ENCODE measurements at regions not wholly inside any gene's neighbourhood (a gene's known extent, or its start where the extent isn't known, plus 50 kb on each side); places are given as distances from the start of the nearest gene placed in this dataset.
"Not testable (repeated sequence)": the region's sequence is repeated elsewhere in the genome, so short reads cannot be mapped to it uniquely, and the experiment has no call there.

GRCh38 chr14:84068288-84068687 lies 1461.7 kb upstream of the FLRT2 start:
- DNase-seq = no peak

GRCh38 chr14:84071061-84071460 lies 1458.9 kb upstream of the FLRT2 start:
- DNase-seq = no peak

GRCh38 chr14:84074626-84075025 lies 1455.3 kb upstream of the FLRT2 start:
- no peak for DNase-seq

GRCh38 chr14:84080944-84081343 lies 1449.0 kb upstream of the FLRT2 start:
- no peak for DNase-seq

- no peak for DNase-seq
Measured at GRCh38 chr14:84084056-84084630, 1445.8 kb upstream of the FLRT2 start.

GRCh38 chr14:84085493-84085892 lies 1444.5 kb upstream of the FLRT2 start:
- DNase-seq = no peak

GRCh38 chr14:84086714-84087113 lies 1443.2 kb upstream of the FLRT2 start:
- no peak for DNase-seq

GRCh38 chr14:84087986-84088531 lies 1441.9 kb upstream of the FLRT2 start:
- DNase-seq = no peak

- no peak for DNase-seq
Measured at GRCh38 chr14:84090837-84091236, 1439.1 kb upstream of the FLRT2 start.

- DNase-seq = no peak
Measured at GRCh38 chr14:84095681-84096080, 1434.3 kb upstream of the FLRT2 start.

- no peak for DNase-seq
Measured at GRCh38 chr14:84098261-84098660, 1431.7 kb upstream of the FLRT2 start.

GRCh38 chr14:84099560-84099959 lies 1430.4 kb upstream of the FLRT2 start:
- DNase-seq = not testable (repeated sequence)

GRCh38 chr14:84107835-84108343 lies 1422.1 kb upstream of the FLRT2 start:
- no peak for DNase-seq

GRCh38 chr14:84108746-84109457 lies 1421.0 kb upstream of the FLRT2 start:
- DNase-seq = no peak

- no peak for DNase-seq
Measured at GRCh38 chr14:84112589-84112988, 1417.4 kb upstream of the FLRT2 start.

GRCh38 chr14:84125676-84126075 lies 1404.3 kb upstream of the FLRT2 start:
- DNase-seq = no peak

- DNase-seq = no peak
Measured at GRCh38 chr14:84127495-84127894, 1402.4 kb upstream of the FLRT2 start.

- no peak for DNase-seq
Measured at GRCh38 chr14:84128050-84128449, 1401.9 kb upstream of the FLRT2 start.

GRCh38 chr14:84129007-84129406 lies 1400.9 kb upstream of the FLRT2 start:
- no peak for DNase-seq

GRCh38 chr14:84129941-84130340 lies 1400.0 kb upstream of the FLRT2 start:
- DNase-seq = no peak

GRCh38 chr14:84131924-84132323 lies 1398.0 kb upstream of the FLRT2 start:
- DNase-seq = no peak

GRCh38 chr14:84144166-84144565 lies 1385.8 kb upstream of the FLRT2 start:
- no peak for DNase-seq

GRCh38 chr14:84152452-84152851 lies 1377.5 kb upstream of the FLRT2 start:
- no peak for DNase-seq

- peak; percentile 98 for DNase-seq
Measured at GRCh38 chr14:84162633-84163032, 1367.3 kb upstream of the FLRT2 start.
